Fibroblast of pulmonary artery (primary cell): ENCODE measurements at regions not wholly inside any gene's neighbourhood (a gene's known extent, or its start where the extent isn't known, plus 50 kb on each side); places are given as distances from the start of the nearest gene placed in this dataset.
A peak's percentile ranks its signal among the peaks of the same experiment; 100 is the strongest.

Experiments
- DNase-seq: peaks from one replicate; pipeline ENCODE4 v3.0.0-alpha.2; 2010; ENCODE audit warnings: low read depth
- H3K4me3 ChIP-seq: replicated peaks from 2 replicates; pipeline ENCODE4 v1.5.1; 2011; ENCODE audit warnings: low read depth, mild to moderate bottlenecking, control low read depth, low read length, moderate library complexity
- TF ChIP-seq, protein P1 (sequence below): IDR thresholded peaks from 2 replicates; pipeline ENCODE4 v1.5.1; 2011; ENCODE audit warnings: mild to moderate bottlenecking, control low read depth, low read length, inconsistent platforms; ENCODE audit errors: missing control alignments

- DNase-seq, result no peak
- TF ChIP-seq, protein P1, sequence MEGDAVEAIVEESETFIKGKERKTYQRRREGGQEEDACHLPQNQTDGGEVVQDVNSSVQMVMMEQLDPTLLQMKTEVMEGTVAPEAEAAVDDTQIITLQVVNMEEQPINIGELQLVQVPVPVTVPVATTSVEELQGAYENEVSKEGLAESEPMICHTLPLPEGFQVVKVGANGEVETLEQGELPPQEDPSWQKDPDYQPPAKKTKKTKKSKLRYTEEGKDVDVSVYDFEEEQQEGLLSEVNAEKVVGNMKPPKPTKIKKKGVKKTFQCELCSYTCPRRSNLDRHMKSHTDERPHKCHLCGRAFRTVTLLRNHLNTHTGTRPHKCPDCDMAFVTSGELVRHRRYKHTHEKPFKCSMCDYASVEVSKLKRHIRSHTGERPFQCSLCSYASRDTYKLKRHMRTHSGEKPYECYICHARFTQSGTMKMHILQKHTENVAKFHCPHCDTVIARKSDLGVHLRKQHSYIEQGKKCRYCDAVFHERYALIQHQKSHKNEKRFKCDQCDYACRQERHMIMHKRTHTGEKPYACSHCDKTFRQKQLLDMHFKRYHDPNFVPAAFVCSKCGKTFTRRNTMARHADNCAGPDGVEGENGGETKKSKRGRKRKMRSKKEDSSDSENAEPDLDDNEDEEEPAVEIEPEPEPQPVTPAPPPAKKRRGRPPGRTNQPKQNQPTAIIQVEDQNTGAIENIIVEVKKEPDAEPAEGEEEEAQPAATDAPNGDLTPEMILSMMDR, result no peak
- no peak overlapping the region for H3K4me3 ChIP-seq
These were observed 304.5 kb downstream of the MDFIC start for GRCh38 chr7:115226410-115226809.

GRCh38 chr7:115224922-115225321 is 303.0 kb downstream of the MDFIC start:
- TF ChIP-seq, protein P1, result no peak

DNA sequence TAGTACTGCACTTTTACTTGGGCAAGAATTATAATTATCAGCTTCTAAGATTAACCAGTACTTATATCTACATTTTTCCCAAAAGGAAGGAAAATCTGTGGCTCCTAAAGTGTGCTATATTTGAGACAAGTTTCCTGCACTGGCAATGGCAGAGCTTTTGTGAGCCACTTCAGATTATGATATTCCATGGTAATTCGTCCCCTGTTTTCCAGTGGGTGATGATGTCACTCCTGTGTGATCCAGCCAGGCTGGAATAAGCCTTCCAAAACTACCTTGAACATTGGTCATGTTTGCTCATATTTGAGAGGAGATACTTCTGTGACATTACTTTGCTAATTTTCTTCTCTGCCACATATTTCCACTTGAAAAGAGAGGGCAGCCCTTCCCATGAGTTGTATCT is 302.1 kb downstream of the MDFIC start:
- no peak for DNase-seq
- TF ChIP-seq, protein P1, result no peak
- H3K4me3 ChIP-seq, result no peak overlapping the region

More at GRCh38 chr7:115224922-115225321, 303.0 kb downstream of the MDFIC start:
- no peak for DNase-seq
- H3K4me3 ChIP-seq, result no peak overlapping the region

- TF ChIP-seq, protein P1, result no peak
- no peak overlapping the region for H3K4me3 ChIP-seq
- no peak for DNase-seq
These were observed 299.6 kb downstream of the MDFIC start for GRCh38 chr7:115221456-115221855.

- no peak overlapping the region for H3K4me3 ChIP-seq
- TF ChIP-seq, protein P1, result no peak
- no peak for DNase-seq
These were observed 296.2 kb downstream of the MDFIC start for GRCh38 chr7:115218076-115218475.

- peak; percentile 31 for DNase-seq
- TF ChIP-seq, protein P1, result peak; percentile 38
- no peak overlapping the region for H3K4me3 ChIP-seq
These were observed 295.5 kb downstream of the MDFIC start for GRCh38 chr7:115217373-115217772.

- DNase-seq, result no peak
- no peak overlapping the region for H3K4me3 ChIP-seq
- TF ChIP-seq, protein P1, result no peak
These were observed 294.8 kb downstream of the MDFIC start for GRCh38 chr7:115216652-115217051.
